Stimulated activated CD4-positive, alpha-beta T cell treated with anti-CD3 and anti-CD28 coated beads, Interleukin-4, amount 100 ng/mL, for 24 hours (primary cell): ENCODE measurements at regions not wholly inside any gene's neighbourhood (a gene's known extent, or its start where the extent isn't known, plus 50 kb on each side); places are given as distances from the start of the nearest gene placed in this dataset.

Experiments
- DNase-seq: peaks from one replicate; pipeline ENCODE4 v3.0.0-alpha.2; 2020

DNA sequence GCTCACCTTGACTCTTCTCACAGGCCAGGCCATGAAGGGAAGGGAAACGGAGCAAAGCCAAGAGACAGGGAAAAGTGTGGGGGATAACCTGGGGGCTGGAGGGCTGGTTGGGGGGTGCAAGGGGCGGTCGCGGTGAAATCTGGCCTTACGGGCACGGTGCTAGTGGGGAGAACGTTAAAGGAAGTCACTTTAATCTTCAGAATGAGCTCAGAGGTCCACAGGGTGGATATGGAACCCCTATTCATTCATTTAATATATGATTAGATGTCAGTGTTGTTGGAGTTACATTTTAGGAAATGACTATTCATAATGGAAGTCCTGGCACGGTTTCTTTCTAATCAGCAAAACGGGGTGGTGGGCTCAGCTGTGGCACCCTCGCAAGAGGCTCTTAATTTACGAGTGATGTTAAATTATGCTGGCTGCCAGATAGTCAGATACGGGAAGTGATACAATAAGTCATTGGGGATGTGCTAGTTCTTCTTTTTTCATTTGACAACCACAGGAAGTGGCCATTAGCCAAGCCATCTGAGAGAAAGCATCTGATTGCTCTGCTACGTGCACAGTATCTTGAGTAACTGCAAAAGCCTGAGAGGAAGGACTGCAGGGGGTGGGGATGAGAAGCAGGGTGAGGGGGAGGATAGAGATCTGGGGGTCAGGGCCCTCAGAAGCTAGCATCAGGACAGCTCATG is 253.0 kb downstream of the QKI start:
- no peak for DNase-seq

GRCh38 chr6:163665464-163665863 is 250.9 kb downstream of the QKI start:
- no peak for DNase-seq

DNA sequence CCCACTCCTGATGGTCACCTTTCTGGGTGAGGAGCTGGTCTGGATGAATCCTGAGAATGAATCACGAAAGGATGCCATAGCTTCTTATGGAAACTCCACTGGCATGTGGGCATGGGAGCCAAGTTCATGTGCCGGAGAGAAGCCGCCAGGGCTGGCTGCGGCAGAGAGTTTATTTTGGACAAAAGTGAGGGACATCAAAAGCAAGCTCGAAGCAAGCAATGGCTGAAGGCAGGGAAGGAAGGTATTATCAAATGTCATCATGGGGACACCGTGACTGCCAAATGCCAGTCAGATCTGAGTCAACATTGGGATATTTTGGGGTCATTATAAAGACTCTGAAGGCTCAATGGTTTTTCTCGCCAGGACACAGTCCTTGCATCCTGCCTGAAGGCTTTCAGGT is 249.1 kb downstream of the QKI start:
- DNase-seq, result no peak

GRCh38 chr6:163662604-163663225 is 248.2 kb downstream of the QKI start:
- no peak for DNase-seq

- DNase-seq, result no peak
These were observed 246.8 kb downstream of the QKI start for GRCh38 chr6:163661272-163661671.

- no peak for DNase-seq
These were observed 245.3 kb downstream of the QKI start for GRCh38 chr6:163659803-163660202.

GRCh38 chr6:163655217-163656121 is 241.0 kb downstream of the QKI start:
- no peak for DNase-seq

- no peak for DNase-seq
These were observed 237.6 kb downstream of the QKI start for GRCh38 chr6:163651915-163652668.

- no peak for DNase-seq
These were observed 236.9 kb downstream of the QKI start for GRCh38 chr6:163651426-163651825.

GRCh38 chr6:163648868-163649267 is 234.3 kb downstream of the QKI start:
- no peak for DNase-seq

DNA sequence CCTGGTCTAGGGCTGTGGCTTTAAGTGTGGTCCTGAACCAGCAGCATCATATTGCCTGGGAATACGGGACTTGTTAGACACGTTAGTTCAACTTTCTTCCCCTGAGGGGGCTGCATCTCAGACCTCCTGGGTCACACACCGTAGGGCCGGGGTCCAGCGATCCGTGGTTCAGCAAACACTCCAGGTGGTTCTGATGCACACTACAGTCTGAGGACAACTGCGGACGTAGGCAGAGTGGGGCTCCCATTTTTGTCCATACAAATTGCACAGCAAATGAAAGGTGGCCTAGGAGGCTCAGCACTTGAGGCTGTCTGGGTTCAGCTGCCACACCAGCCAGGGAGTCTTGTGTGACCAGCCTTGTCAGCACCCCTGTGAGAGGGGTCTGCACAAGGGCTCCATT is 233.1 kb downstream of the QKI start:
- no peak for DNase-seq

DNA sequence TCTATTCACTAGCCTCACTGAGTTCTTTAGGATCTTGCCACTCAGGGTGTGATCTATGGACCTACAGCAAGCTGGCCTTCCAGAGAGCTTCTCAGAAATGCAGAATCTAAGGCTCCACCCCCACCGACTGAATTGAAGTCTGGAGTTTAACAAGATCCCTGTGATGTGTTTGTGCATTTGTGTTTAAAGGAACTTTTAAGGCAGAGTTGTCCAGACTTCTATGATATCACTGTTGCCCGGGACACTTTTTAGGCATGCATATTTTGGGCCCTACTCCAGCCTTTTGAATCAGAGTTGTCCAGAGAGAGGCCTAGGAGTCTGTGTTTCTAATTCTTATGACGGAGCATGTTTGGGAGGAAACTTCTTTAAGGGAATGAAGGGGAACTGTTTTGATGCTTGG is 232.3 kb downstream of the QKI start:
- DNase-seq, result no peak

GRCh38 chr6:163646133-163646532 is 231.6 kb downstream of the QKI start:
- DNase-seq, result no peak

DNA sequence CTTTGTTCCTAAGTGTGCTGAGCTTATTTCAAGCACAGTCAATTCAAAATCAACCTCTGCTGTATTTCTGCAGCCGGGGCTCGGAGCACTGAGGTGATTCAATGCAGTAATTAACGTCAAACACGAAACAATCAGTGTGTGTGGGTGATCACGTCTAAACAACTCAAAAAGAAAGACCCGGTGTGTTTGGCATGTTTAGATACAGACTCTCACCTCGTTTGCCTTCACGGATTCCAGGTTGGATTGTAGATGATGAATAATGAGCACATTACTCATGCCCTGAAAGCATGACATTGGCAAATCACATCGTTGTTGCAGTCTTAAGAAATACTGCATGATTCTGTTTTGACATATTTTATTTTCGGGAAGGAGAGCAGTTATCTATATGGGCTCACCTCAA is 231.0 kb downstream of the QKI start:
- DNase-seq, result no peak

DNA sequence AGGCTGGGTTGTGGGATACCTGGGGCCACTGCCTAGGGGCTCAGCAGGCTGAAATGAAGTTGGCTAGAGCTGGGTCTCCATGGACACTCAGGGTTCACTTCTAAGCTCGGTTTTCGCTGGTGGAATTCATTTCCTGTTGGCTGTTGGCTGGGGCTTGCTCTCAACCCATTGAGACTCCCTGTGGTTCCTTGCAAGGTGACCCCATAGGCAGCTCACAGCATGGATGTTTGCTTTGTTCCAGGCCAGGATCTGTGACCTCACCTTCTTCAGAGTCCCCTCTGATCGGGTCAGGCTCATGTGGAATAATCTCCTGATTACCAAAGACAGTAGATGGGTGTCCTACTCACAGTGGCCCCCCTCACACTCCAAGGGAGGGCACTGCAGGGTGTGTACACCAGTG is 229.3 kb downstream of the QKI start:
- no peak for DNase-seq

- no peak for DNase-seq
These were observed 227.2 kb downstream of the QKI start for GRCh38 chr6:163641706-163642105.

DNA sequence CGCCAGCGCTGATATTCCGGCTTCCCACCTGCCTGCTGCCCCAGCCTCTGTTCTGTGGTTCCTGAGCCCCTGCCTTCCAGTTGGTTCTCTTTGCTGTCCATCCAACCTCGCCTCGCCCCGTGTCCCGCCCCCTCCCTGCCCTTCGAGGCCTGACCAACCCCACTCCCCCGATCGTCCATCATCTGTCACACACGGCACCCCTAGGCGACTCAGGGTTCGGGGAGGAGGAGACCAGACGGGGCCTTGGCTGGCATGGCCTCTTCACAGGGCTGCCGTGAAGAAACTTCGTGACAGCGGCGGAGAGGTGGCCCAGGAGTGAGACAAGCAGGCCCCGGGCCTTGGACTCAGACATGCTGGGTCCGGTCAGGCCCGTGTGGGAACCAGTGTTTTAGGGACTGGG is 226.1 kb downstream of the QKI start:
- DNase-seq, result no peak

- no peak for DNase-seq
These were observed 223.0 kb downstream of the QKI start for GRCh38 chr6:163637524-163637923.

- DNase-seq, result no peak
These were observed 221.3 kb downstream of the QKI start for GRCh38 chr6:163635731-163636364.

DNA sequence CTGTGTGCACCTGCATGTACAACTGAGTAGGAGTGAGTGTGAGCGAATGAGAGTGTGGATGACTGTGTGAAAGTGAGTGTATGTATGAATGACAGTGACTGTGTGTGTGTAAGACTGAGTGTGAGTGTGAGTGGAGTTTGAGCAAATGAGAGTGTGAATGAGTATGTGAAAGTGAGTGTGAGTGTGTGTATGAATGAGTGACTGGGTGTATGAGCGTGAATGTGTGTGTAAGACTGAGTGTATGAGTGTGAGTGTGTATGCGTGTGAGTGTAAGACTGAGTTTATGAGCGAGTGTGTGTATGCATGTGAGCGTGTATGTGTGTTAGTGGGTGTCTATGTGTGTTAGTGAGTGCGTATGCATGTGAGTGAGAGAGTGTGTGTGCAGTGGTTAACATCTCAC is 220.8 kb downstream of the QKI start:
- DNase-seq, result no peak

DNA sequence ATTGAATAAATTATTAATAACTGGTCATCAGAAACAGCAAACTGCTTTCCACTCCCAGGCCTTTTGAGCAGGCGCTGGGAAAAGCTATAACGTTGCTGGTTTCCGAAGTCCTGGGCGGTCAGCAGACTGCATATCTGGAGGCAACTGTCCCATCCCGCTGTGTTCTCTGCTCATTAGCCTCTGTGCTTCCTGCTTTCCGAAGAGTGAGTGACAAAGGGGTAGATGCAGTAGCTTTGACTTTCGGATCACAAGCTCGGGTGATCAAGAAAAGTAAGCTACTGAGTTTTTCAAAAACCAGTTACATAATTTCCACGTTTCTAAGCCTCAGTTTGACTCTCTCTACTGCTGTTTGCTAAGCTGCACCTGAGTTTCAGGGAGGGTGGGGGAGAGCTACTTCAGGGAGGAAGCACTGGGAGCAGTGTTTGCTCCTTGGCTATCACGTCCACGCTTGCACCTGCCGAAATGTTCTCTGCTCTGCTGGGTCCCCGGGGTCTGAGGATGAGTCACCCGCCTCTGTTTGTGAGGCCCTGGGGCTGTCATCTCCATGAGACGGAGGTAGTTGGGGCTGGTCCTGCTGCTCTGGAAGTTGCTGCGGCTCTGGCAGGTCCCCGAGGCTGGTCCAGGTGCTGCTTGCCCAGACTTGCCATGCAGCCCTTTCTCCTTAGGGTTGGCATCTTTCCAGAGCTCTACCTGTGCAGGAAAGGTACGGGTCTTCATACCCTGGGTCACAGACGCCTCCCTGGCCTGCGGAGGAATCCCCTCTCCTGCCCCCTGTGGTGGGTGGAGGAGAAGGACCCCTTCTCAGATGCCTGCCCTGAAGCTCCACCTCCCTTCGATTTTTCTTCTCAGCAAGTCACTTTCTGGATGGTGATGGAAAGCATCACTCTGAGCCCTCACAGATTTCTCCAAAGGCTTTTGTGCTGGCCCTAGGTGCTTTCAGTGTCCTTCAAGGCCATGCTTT is 220.0 kb downstream of the QKI start:
- no peak for DNase-seq
